A549 (cell line): ENCODE measurements at regions not wholly inside any gene's neighbourhood (a gene's known extent, or its start where the extent isn't known, plus 50 kb on each side); places are given as distances from the start of the nearest gene placed in this dataset.
"Not testable (repeated sequence)": the region's sequence is repeated elsewhere in the genome, so short reads cannot be mapped to it uniquely, and the experiment has no call there.

ENCODE experiments used
- CBX8 ChIP-seq: fragments of 200-600 bp; sonication (generic); IDR thresholded peaks from 2 replicates; pipeline ENCODE4 v1.6.1; 2016
- CHD2 ChIP-seq: fragments of 150-350 bp; IDR thresholded peaks from 2 replicates; pipeline ENCODE4 v1.6.1; 2014; ENCODE audit warnings: low read length; ENCODE audit not compliant: partially characterized antibody
- CTCF ChIP-seq: fragments of >200 bp; sonication (Bioruptor Twin); formaldehyde crosslinking; IDR thresholded peaks from 3 replicates; pipeline ENCODE4 v1.5.1; 2016
- E2F6 ChIP-seq: IDR thresholded peaks from 2 replicates; pipeline ENCODE4 v1.6.1; 2012; ENCODE audit warnings: low read depth, borderline replicate concordance
- HOXB5 ChIP-seq: fragments of 250-450 bp; sonication (Bioruptor Pico); IDR thresholded peaks from 2 replicates; pipeline ENCODE4 v1.5.0; 2020; ENCODE audit warnings: mild to moderate bottlenecking, moderate library complexity
- JUN ChIP-seq, 2 experiments: fragments of >200 bp; sonication (Bioruptor Twin); formaldehyde crosslinking; IDR thresholded peaks; 2 replicates in 1 of 2; 3 replicates in 1 of 2; pipeline ENCODE4 v1.6.1; 2016 to 2017
- KDM1A ChIP-seq: fragments of 200-600 bp; sonication (generic); IDR thresholded peaks from 2 replicates; pipeline ENCODE4 v1.6.1; 2016; ENCODE audit warnings: low read depth, mild to moderate bottlenecking
- KDM5A ChIP-seq: fragments of 200-600 bp; sonication (generic); IDR thresholded peaks from 2 replicates; pipeline ENCODE4 v1.6.1; 2016; ENCODE audit warnings: antibody characterized with exemption, mild to moderate bottlenecking
- MAZ ChIP-seq: fragments of 150-350 bp; IDR thresholded peaks from 2 replicates; pipeline ENCODE4 v1.6.1; 2014; ENCODE audit warnings: antibody characterized with exemption, low read depth, low read length, borderline replicate concordance
- MYC ChIP-seq: IDR thresholded peaks from 2 replicates; pipeline ENCODE4 v1.6.1; 2012; ENCODE audit warnings: mild to moderate bottlenecking, inconsistent platforms, low read length, improper control_type of control experiment, borderline replicate concordance
- PHF8 ChIP-seq: fragments of 200-600 bp; sonication (generic); IDR thresholded peaks from 2 replicates; pipeline ENCODE4 v1.6.1; 2016; ENCODE audit warnings: low read depth, mild to moderate bottlenecking, antibody characterized with exemption, moderate library complexity, borderline replicate concordance
- POLR2A ChIP-seq: IDR thresholded peaks from 2 replicates; pipeline ENCODE4 v1.6.1; 2012; ENCODE audit warnings: mild to moderate bottlenecking, low read length
- RAD21 ChIP-seq, 2 experiments: fragments of >200 bp in 1 of 2; sonication (Bioruptor Twin) in 1 of 2; formaldehyde crosslinking in 1 of 2; IDR thresholded peaks in 1 of 2; conservative IDR thresholded peaks in 1 of 2; 2 replicates in 1 of 2; 3 replicates in 1 of 2; pipeline ENCODE4 v1.6.1; 2012 to 2018; ENCODE audit warnings: inconsistent platforms in 1 of 2
- TF ChIP-seq, protein P1 (sequence below): fragments of 250-450 bp; sonication (Bioruptor Pico); IDR thresholded peaks from 2 replicates; pipeline ENCODE4 v1.5.0; 2021; ENCODE audit warnings: mild to moderate bottlenecking, moderate library complexity, borderline replicate concordance

- not testable (repeated sequence) for TF ChIP-seq POLR2A; RAD21 (conservative IDR thresholded peaks at IDR 0.05 in 1 of 2, IDR thresholded peaks at IDR 0.05 in 1 of 2); MYC; PHF8; KDM1A; CTCF; MAZ; CBX8; HOXB5 (CRISPR knock-in tag); CHD2; KDM5A; JUN (IDR thresholded peaks at IDR 0.05); E2F6
- TF ChIP-seq, protein P1, sequence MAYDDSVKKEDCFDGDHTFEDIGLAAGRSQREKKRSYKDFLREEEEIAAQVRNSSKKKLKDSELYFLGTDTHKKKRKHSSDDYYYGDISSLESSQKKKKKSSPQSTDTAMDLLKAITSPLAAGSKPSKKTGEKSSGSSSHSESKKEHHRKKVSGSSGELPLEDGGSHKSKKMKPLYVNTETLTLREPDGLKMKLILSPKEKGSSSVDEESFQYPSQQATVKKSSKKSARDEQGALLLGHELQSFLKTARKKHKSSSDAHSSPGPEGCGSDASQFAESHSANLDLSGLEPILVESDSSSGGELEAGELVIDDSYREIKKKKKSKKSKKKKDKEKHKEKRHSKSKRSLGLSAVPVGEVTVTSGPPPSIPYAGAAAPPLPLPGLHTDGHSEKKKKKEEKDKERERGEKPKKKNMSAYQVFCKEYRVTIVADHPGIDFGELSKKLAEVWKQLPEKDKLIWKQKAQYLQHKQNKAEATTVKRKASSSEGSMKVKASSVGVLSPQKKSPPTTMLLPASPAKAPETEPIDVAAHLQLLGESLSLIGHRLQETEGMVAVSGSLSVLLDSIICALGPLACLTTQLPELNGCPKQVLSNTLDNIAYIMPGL (CRISPR knock-in tag) = not testable (repeated sequence)
Observed at GRCh38 chr6:163696311-163696710, 281.8 kb downstream of the QKI start.
